SKM-1 (cell line): ENCODE measurements at regions not wholly inside any gene's neighbourhood (a gene's known extent, or its start where the extent isn't known, plus 50 kb on each side); places are given as distances from the start of the nearest gene placed in this dataset.

Experiments used
- DNase-seq: peaks from one replicate; lab custom pipeline; 2025; ENCODE audit not compliant: unreplicated experiment; lab: John Stamatoyannopoulos, UW

DNA sequence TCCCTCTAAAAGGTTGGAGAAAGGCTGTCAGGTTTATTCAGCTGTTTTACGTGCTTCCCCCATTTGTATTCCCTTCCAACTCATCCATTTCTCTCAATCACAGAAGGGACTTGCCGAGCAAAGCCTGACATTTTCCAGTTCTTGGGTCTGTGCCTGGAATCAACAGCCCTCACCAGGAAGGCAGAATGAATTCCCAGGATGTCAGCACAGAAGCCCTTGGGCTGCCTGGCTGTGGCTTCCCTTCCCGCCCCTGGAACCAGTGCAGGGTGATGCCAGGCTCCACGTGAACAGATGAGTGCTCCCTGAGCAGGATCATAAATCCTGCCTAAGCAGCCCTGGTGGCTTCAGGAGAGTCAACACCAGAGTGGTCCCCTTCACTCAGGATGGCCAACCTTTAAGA lies 86.1 kb upstream of the CD83 start:
- no peak for DNase-seq

DNA sequence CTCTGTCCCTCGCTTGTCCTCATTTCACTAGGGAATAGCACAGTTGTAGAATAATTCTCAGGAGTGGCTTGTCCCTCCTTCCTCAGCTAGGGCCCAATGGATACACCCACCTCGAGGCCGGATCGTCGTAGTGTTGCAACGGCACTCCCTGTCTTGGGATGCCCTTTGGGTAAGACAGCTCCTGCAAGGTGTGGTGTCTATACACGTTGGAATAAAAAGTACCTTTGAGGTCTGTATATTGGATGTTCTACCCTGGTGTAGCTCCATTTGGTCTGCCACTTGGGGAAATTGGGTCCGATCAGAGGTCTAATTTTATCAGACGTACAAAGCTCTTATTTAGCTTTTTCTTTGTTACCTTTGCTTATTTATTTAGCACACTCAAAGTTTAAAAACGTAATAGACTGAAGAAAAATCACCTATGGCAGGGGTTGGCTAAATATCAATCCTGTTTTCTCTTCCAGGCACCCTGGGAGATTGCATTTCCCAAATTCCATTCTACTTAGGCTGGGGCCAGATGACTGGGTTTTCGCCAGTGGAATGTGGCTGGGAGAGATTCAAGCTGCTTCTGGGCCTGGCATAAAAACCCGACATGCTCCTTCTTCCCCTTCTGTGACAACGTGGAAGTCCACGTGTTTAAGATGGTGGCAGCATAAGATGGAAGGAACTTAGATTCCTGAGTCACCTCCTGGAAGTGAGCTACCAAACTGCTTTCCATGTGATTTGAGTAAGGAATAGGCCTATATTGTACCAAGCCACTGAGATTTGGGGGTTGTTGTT lies 82.3 kb upstream of the CD83 start:
- DNase-seq = no peak

DNA sequence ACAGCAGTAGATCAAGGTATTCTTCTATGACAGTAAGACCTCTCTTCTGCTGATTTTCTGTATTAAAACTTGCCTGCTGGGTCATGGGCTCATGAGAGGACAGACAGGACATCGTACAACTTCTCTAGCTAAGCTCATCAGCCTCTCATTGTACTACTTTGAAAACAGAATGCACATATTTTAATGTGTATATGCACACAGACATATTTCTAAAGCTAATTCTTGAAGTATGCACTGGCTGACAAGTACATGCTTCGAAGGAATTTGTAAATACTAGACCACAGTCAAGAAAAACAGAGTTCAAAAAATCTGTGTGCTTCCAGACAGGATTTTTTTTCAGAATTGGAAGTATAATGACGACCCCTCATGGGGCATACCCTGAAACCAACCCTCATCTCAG lies 81.7 kb upstream of the CD83 start:
- no peak for DNase-seq

GRCh38 chr6:14036911-14037310 lies 80.7 kb upstream of the CD83 start:
- DNase-seq = no peak

GRCh38 chr6:14037402-14038277 lies 79.9 kb upstream of the CD83 start:
- DNase-seq = no peak

DNA sequence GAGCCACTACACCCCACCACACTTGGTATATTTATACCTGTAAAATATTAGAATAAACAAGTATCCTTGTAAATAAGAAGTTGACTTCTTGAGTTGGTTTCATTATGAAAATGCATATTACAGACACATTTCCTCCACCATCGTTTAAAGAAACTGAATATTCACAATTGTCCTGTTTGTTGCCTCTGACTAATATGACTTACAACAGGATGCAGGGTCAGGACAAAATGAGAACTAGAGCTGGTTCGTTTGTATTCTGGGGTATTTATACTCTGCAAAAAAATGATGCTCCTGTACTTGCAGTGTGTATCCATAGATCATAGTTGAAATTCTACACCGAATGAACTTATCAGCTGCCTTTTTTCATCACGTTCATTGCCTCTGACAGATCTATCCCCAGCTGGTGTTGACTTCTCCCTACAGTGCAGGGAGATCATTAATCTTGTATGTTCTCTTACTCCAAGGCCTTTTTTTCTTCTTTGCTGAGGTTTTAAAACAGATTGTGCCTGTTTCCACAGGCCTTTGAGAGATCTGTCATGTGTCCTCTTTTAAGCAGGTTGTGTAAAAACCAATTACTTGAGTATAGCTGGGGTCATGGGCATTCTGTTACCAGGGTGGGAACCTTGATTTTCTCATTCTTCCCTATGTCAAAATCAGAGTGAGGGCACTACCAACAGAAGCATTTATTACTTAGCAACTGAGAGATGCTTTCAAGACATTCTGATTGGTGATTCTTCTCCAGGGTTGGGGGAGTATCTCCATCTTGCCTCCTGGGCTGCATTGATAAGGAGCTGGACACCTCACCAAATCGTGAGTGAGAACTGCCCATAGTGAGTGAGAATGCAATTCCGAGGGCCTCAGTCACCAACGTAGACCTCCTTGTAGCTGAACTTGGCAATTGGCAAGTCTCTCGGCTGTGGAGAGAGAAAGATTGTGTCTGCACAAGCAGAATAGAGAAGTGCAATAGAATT lies 78.8 kb upstream of the CD83 start:
- DNase-seq = no peak

DNA sequence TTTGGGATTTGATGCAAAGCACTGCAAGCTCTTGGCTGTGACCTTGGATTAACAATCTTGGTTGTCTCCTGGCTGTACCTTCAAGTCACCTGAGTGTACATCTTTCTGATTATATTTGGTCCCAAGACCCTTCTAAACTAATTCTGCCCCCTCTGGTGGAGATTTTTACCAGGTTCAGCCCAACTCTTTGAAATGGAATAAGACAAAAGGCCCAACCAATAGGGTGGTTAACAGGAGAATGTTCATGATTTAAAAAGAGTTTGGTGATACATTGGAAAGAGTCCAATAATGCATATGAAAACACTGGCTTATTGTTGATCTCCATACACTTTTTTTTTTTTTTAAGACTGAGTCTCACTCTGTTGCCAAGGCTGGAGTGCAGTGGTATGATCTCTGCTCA lies 77.5 kb upstream of the CD83 start:
- DNase-seq = no peak

- DNase-seq = no peak
Measured at GRCh38 chr6:14046476-14047068, 71.0 kb upstream of the CD83 start.

GRCh38 chr6:14047151-14047740 lies 70.3 kb upstream of the CD83 start:
- DNase-seq = no peak

GRCh38 chr6:14048837-14049236 lies 68.7 kb upstream of the CD83 start:
- no peak for DNase-seq

DNA sequence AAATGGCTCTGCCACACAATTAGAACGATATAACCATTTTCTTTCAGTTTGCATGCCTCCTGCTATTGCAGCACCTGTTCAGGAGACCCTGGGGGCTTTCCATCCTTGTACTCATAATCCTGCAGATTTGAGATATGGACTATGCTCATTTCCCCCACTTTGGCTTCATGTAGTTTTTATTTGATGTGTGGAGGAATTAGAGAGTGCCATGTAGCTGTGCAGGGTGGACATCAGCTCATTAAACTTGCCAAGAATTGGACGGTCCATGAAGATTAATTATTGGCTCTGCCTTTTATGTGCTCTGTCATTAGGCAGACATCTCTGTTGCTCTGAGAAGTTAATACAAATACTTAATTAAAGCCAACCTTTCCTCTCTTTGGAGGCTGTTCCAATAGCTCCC lies 66.2 kb upstream of the CD83 start:
- DNase-seq = no peak

GRCh38 chr6:14053811-14054210 lies 63.8 kb upstream of the CD83 start:
- no peak for DNase-seq

- no peak for DNase-seq
Measured at GRCh38 chr6:14055541-14055940, 62.0 kb upstream of the CD83 start.

- no peak for DNase-seq
Measured at GRCh38 chr6:14058029-14058695, 59.4 kb upstream of the CD83 start.

GRCh38 chr6:14058735-14059134 lies 58.8 kb upstream of the CD83 start:
- no peak for DNase-seq

GRCh38 chr6:14059791-14060436 lies 57.7 kb upstream of the CD83 start:
- no peak for DNase-seq

- no peak for DNase-seq
Measured at GRCh38 chr6:14060971-14061370, 56.6 kb upstream of the CD83 start.

GRCh38 chr6:14061643-14062042 lies 55.9 kb upstream of the CD83 start:
- no peak for DNase-seq

GRCh38 chr6:14062345-14063029 lies 55.1 kb upstream of the CD83 start:
- DNase-seq = no peak
